ENCODE measurements at regions not wholly inside any gene's neighbourhood (a gene's known extent, or its start where the extent isn't known, plus 50 kb on each side); places are given as distances from the start of the nearest gene placed in this dataset.

DNA sequence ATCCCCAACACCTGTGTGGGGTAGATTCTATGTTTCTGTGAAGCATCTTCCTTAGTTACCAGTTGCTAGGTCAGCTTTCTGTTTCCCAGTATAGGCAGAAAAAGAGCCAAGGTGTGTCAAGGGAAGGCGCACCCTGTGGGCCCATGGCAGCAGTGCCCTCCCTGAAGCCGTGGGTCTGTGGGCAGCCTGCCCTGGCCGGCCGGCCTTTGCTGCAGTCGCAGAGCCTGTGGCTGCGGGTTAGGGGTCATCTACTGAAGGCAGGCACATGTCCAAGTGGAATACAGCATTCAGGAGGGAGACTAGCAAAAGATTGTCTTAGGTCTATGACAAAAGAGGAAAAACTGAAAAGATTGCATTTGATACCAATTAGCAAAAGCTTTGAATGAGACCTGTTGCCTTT is 214.0 kb downstream of the IRS2 start:
- H3K4me3 Mint-ChIP-seq, result no peak overlapping the region
- H3K36me3 Mint-ChIP-seq (ENCODE audit: low read depth), result no peaks in the 10 kb centered on the region
- H3K27me3 Mint-ChIP-seq (ENCODE audit: low read depth), result peaks cover 4% of the 10 kb centered on the region
- no peaks in the 10 kb centered on the region for H3K9me3 Mint-ChIP-seq
- no peak for TF ChIP-seq CTCF (IDR thresholded peaks at IDR 0.05; ENCODE audit: unreplicated experiment in 3 of 3)
- no peaks in the 10 kb centered on the region for H3K4me1 Mint-ChIP-seq
- H3K27ac Mint-ChIP-seq, result no peak overlapping the region

GRCh38 chr13:109569958-109570711 is 216.2 kb downstream of the IRS2 start:
- Mint-ChIP-seq H3K36me3 (ENCODE audit: low read depth) (no peaks in the 10 kb centered on the region), H3K9me3 (no peaks in the 10 kb centered on the region), H3K4me1 (no peaks in the 10 kb centered on the region), H3K27me3 (ENCODE audit: low read depth) (peaks cover 4% of the 10 kb centered on the region), H3K27ac (no peak overlapping the region), H3K4me3 (no peak overlapping the region)
- TF ChIP-seq CTCF (IDR thresholded peaks at IDR 0.05; ENCODE audit: unreplicated experiment in 3 of 3), result no peak

GRCh38 chr13:109568339-109568818 is 218.0 kb downstream of the IRS2 start:
- TF ChIP-seq CTCF (IDR thresholded peaks at IDR 0.05; ENCODE audit: unreplicated experiment in 3 of 3), result no peak
- no peak overlapping the region for H3K27ac Mint-ChIP-seq
- no peak overlapping the region for H3K4me3 Mint-ChIP-seq
- no peaks in the 10 kb centered on the region for H3K36me3 Mint-ChIP-seq (ENCODE audit: low read depth)
- no peaks in the 10 kb centered on the region for H3K4me1 Mint-ChIP-seq
- peaks cover 4% of the 10 kb centered on the region for H3K27me3 Mint-ChIP-seq (ENCODE audit: low read depth)
- H3K9me3 Mint-ChIP-seq, result no peaks in the 10 kb centered on the region

DNA sequence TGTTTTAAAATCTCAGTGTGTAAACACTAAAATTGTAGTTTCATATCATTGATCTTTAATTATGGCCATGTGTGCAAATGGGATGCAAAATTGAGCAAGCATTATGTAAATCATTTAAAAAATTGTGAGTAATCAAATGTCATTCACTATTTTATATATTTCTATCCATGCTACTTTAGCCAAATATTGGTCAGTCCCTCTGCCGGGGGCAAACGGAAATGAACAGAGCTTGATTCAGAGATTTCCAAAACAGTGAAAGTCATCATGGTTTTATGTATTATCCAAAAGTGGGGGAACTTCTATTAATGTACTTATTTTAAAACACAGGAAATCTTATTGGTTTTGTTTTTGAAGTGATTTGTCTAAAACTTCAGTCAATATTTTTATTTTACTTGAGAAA is 219.1 kb downstream of the IRS2 start:
- no peak for TF ChIP-seq CTCF (IDR thresholded peaks at IDR 0.05; ENCODE audit: unreplicated experiment in 3 of 3)
- Mint-ChIP-seq H3K27ac (no peak overlapping the region), H3K9me3 (no peaks in the 10 kb centered on the region), H3K4me3 (no peak overlapping the region), H3K27me3 (ENCODE audit: low read depth) (peaks cover 4% of the 10 kb centered on the region), H3K4me1 (no peaks in the 10 kb centered on the region), H3K36me3 (ENCODE audit: low read depth) (no peaks in the 10 kb centered on the region)

DNA sequence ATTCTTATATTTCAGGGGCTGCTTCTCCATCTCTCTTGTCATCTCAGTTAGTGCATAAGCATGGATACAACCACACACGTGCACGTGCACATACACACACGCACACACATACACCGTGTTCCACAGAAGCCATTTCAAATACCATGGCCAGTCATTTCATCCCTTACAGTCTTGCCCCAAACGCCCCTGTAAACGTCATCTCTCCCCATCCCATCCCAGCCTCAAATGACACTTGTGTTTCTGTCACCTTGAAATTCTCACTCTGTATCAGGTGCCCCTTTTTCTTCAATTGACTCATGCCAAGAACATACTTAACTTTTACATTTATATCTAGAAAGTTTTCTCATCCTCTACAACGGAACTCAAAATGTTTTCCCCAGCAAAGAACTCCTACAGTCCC is 220.5 kb downstream of the IRS2 start:
- Mint-ChIP-seq H3K36me3 (ENCODE audit: low read depth) (no peaks in the 10 kb centered on the region), H3K9me3 (no peaks in the 10 kb centered on the region), H3K27me3 (ENCODE audit: low read depth) (peaks cover 4% of the 10 kb centered on the region), H3K4me1 (no peaks in the 10 kb centered on the region), H3K4me3 (no peak overlapping the region), H3K27ac (no peak overlapping the region)
- TF ChIP-seq CTCF (IDR thresholded peaks at IDR 0.05; ENCODE audit: unreplicated experiment in 3 of 3), result no peak

- no peaks in the 10 kb centered on the region for H3K27me3 Mint-ChIP-seq (ENCODE audit: low read depth)
- no peaks in the 10 kb centered on the region for H3K36me3 Mint-ChIP-seq (ENCODE audit: low read depth)
- H3K4me3 Mint-ChIP-seq, result no peak overlapping the region
- no peaks in the 10 kb centered on the region for H3K4me1 Mint-ChIP-seq
- H3K9me3 Mint-ChIP-seq, result no peaks in the 10 kb centered on the region
- no peak for TF ChIP-seq CTCF (IDR thresholded peaks at IDR 0.05; ENCODE audit: unreplicated experiment in 3 of 3)
- no peak overlapping the region for H3K27ac Mint-ChIP-seq
Measured at GRCh38 chr13:109548374-109548773, 238.0 kb downstream of the IRS2 start.
